Left lung (tissue), 4 donors: ENCODE measurements at regions not wholly inside any gene's neighbourhood (a gene's known extent, or its start where the extent isn't known, plus 50 kb on each side); places are given as distances from the start of the nearest gene placed in this dataset.

ENCODE experiments used
- ATAC-seq: fragments of 200-7000 bp; cut with Tn5 transposase; one replicate; pipeline ENCODE4 v1.9.1; 2020; ENCODE audit warnings: moderate library complexity
- DNase-seq, 4 donors: peaks; one replicate each; pipeline ENCODE4 v3.0.0-alpha.2; 2013 to 2020
- H3K27ac ChIP-seq, 2 donors: fragments of 200-600 bp; sonication (generic) in 1 of 2; one replicate each; pipeline versions ENCODE4 v1.5.0 to v1.8.0; 2020 to 2021
- H3K27me3 ChIP-seq, 2 donors: fragments of 200-600 bp; sonication (generic) in 1 of 2; one replicate each; pipeline versions ENCODE4 v1.5.0 to v1.8.0; 2020 to 2021
- H3K36me3 ChIP-seq, 2 donors: fragments of 200-600 bp; sonication (generic) in 1 of 2; one replicate each; pipeline versions ENCODE4 v1.5.0 to v1.8.0; 2020 to 2021
- H3K4me1 ChIP-seq, 2 donors: fragments of 200-600 bp; one replicate each; pipeline ENCODE4 v1.8.0; 2021
- H3K4me3 ChIP-seq, 2 donors: fragments of 200-600 bp; sonication (generic) in 1 of 2; one replicate each; pipeline versions ENCODE4 v1.5.0 to v1.8.0; 2020 to 2021; ENCODE audit warnings: mild to moderate bottlenecking in 1 of 2
- H3K9me3 ChIP-seq, 2 donors: fragments of 200-600 bp; sonication (generic) in 1 of 2; one replicate each; pipeline versions ENCODE4 v1.5.0 to v1.8.0; 2020 to 2021
- intact Hi-C, 2 donors: fragments of 100-400 bp; cut with DNase I; formaldehyde crosslinking; loops; one replicate each; pipeline versions ENCODE4 v1.11.2 to v1.14.2; 2022
- TF ChIP-seq, protein P1 (sequence below), 2 donors: fragments of 200-600 bp; sonication (generic) in 1 of 2; IDR thresholded peaks; one replicate each; pipeline versions ENCODE4 v1.5.0 to v1.8.0; 2021; ENCODE audit warnings: antibody characterized with exemption in 2 of 2
- donor health status: DM: no; HTN: yes; CAD: no.
- donor health status: DM: no; HTN: no; CAD: no.

DNA sequence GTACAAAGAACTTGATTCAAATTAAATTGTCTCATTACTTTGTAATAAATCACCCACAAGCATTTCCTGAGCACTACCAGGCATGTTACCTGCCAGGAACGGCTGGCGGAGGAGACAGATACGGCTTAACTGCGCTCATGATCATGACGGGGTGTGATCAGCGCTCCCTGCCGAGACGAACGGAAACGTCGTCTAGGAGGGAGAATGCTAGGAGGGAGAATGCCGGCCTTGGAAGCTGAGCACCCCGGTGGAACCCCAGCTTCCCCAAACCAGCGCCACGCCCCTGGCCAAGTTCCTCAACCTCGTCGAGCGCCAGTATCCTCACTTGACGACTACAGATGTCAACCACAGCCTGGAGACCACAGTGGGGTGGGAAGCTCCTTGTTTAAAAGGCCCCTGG is 272.8 kb downstream of the CTTN start:
- Histone ChIP-seq H3K9me3 (no peaks in the 10 kb centered on the region), H3K27me3 (peaks cover 0 to 49% of the 10 kb centered on the region in 2 donors), H3K4me3 (no peak overlapping the region), H3K27ac (no peak overlapping the region), H3K36me3 (no peaks in the 10 kb centered on the region), H3K4me1 (no peaks in the 10 kb centered on the region)
- TF ChIP-seq, protein P1, sequence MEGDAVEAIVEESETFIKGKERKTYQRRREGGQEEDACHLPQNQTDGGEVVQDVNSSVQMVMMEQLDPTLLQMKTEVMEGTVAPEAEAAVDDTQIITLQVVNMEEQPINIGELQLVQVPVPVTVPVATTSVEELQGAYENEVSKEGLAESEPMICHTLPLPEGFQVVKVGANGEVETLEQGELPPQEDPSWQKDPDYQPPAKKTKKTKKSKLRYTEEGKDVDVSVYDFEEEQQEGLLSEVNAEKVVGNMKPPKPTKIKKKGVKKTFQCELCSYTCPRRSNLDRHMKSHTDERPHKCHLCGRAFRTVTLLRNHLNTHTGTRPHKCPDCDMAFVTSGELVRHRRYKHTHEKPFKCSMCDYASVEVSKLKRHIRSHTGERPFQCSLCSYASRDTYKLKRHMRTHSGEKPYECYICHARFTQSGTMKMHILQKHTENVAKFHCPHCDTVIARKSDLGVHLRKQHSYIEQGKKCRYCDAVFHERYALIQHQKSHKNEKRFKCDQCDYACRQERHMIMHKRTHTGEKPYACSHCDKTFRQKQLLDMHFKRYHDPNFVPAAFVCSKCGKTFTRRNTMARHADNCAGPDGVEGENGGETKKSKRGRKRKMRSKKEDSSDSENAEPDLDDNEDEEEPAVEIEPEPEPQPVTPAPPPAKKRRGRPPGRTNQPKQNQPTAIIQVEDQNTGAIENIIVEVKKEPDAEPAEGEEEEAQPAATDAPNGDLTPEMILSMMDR (IDR thresholded peaks at IDR 0.05) = no peak
- DNase-seq = peak in 1 of 4 donors; percentile 58
- intact Hi-C loops = no loop called here
- ATAC-seq = no peak

DNA sequence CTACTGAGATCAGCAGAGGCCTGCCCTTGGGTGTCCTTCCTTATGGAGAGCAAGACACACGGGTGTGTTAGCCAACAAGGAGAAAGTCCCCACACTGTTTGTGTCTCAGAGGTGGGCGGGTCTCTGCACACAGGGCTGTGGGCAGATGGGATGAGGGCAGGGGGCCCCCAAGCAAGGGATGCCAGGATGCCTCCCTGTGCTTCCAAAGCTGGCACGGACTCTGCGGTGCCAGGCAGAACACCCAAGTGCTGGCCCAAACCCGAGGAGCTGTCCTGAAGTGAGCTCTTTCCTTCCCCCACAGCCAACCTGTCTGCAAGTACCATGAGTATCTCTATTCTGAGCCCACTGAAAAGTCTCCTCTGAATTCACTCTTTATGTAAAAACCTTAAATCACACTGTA is 273.3 kb downstream of the CTTN start:
- TF ChIP-seq, protein P1 (IDR thresholded peaks at IDR 0.05) = no peak
- no peak for ATAC-seq
- intact Hi-C loops = no loop called here
- Histone ChIP-seq H3K27ac (no peak overlapping the region), H3K4me3 (no peak overlapping the region), H3K4me1 (no peaks in the 10 kb centered on the region), H3K36me3 (no peaks in the 10 kb centered on the region), H3K27me3 (peaks cover 0 to 44% of the 10 kb centered on the region in 2 donors), H3K9me3 (no peaks in the 10 kb centered on the region)
- peak in 1 of 4 donors; percentile 43 for DNase-seq

DNA sequence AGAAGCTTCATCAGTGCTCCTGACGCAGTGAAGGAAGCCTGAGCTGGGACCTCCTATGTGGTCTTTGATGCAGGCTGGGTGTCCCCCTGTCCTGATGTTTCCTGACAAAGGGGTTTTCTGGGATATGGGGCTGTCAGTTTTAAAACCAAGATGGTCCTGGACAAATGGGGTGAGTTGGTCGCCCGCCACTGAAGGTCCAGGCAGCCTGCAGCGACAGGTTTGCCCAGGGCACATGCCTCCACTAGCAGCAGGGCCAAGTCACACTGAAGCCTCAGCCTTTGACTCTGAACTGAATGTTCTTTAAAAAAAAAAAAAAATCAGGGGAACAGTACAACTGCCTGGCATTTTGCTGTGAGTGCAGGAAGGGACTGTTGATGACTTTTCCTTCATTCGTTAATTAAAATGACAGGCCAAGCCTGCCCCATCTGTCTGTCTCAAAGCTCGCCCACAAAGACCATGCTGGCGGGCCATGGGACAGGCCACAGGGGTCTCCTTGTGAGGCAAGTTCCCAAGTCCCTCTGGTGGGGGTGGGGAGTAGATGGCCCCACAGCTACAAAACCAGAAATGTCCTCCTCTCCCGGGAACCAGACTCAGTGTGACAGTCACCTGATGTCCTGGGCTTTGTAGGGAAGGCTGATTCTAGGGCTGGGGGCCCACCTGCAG is 274.8 kb downstream of the CTTN start:
- intact Hi-C loops = no loop called here
- no peaks in the 10 kb centered on the region for H3K9me3 ChIP-seq
- no peaks in the 10 kb centered on the region for H3K36me3 ChIP-seq
- ATAC-seq (no peak), DNase-seq (peak in 1 of 4 donors; percentile 47)
- H3K4me3 ChIP-seq = no peak overlapping the region
- no peak overlapping the region for H3K27ac ChIP-seq
- H3K4me1 ChIP-seq = no peaks in the 10 kb centered on the region
- TF ChIP-seq, protein P1 (IDR thresholded peaks at IDR 0.05) = no peak
- H3K27me3 ChIP-seq = peaks cover 0 to 34% of the 10 kb centered on the region in 2 donors

DNA sequence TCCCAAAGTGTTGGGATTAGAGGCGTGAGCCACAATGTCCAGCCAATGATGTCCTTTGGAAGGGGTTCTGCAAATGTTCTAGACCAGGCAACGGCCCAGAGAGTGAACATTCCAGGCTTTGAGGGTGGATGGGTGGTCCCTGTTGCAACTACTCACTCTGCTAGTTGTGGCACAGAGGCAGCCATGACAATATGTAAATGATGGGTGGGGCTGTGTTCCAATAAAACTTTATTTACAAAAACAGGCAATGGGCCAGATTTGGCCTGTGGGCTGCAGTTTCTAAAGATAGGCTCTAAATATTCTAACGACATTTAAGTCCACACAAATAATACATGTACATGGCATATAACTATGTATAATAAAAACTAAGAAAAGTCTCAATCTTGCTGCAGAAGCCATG is 276.3 kb downstream of the CTTN start:
- TF ChIP-seq, protein P1 (IDR thresholded peaks at IDR 0.05) = no peak
- intact Hi-C loops = no loop called here
- no peaks in the 10 kb centered on the region for H3K36me3 ChIP-seq
- no peaks in the 10 kb centered on the region for H3K4me1 ChIP-seq
- DNase-seq (no peak), ATAC-seq (no peak)
- no peak overlapping the region for H3K27ac ChIP-seq
- H3K9me3 ChIP-seq = no peaks in the 10 kb centered on the region
- no peak overlapping the region for H3K4me3 ChIP-seq
- H3K27me3 ChIP-seq = peaks cover 0 to 20% of the 10 kb centered on the region in 2 donors

DNA sequence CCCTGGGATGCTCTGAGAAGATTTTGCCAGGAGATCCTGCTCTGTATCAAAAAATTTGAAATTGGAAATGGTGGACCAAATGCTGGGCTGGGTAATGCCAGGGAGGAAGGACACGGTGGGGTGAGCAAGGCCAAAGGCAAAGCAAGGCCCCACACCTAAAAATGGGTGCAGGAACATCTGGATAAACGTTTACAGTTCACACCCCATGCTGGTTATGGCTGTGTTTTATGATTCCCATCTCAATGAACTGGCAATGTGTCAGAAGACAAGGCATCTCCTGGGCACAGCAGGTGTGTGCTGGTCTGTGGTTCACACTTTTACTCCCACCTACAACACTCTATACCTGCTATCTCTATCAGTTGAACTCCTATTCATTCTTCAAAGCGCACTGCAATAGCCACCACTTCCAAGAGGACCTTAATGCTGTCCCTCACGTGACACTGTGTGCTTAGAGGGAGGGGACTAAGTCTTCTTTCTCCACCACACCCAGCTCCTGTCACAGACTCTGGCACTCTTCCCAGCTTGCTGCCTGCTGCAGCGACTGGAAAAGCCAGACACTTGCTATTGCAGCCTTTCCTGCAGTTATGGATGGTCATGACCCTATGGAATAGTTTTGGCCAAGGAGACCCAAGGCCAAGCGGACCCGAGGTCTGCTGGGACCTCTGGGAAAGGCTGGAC is 277.5 kb downstream of the CTTN start:
- DNase-seq (no peak), ATAC-seq (no peak)
- Histone ChIP-seq H3K9me3 (no peaks in the 10 kb centered on the region), H3K4me1 (no peaks in the 10 kb centered on the region), H3K27me3 (peaks cover 0 to 7% of the 10 kb centered on the region in 2 donors), H3K27ac (no peak overlapping the region), H3K4me3 (no peak overlapping the region), H3K36me3 (no peaks in the 10 kb centered on the region)
- TF ChIP-seq, protein P1 (IDR thresholded peaks at IDR 0.05) = no peak
- intact Hi-C loops = no loop called here
